PC-9 (cell line): ENCODE measurements at regions not wholly inside any gene's neighbourhood (a gene's known extent, or its start where the extent isn't known, plus 50 kb on each side); places are given as distances from the start of the nearest gene placed in this dataset.

ENCODE experiments used
- BruUV-seq: library from RNA; stranded (reverse); fragments of 400-500 nt; replicated peaks from 2 replicates; lab custom pipeline; 2021; lab: Mats Ljungman, UMichigan
- CTCF ChIA-PET: fragments of 300-600 bp; sonication (Branson Sonifier 250); formaldehyde crosslinking; loops from one replicate; lab custom pipeline; 2022; ENCODE audit warnings: antibody characterized with exemption; lab: Charles Lee
- POLR2A ChIA-PET: fragments of 300-600 bp; sonication (Branson Sonifier 250); formaldehyde crosslinking; loops from one replicate; lab custom pipeline; 2022; ENCODE audit warnings: antibody characterized with exemption; ENCODE audit not compliant: unreplicated experiment; lab: Charles Lee
- DNase-seq, 2 experiments: peaks; one replicate each; pipeline versions ENCODE4 v3.0.0 to v3.0.0-alpha.2; 2015 to 2022; ENCODE audit warnings: mixed read lengths in 1 of 2
- H2AFZ ChIP-seq: fragments of 200-600 bp; sonication (generic); 2 replicates; pipeline ENCODE4 v1.8.1; 2017; ENCODE audit warnings: antibody characterized with exemption
- H3F3A ChIP-seq: fragments of 200-600 bp; sonication (generic); 2 replicates; pipeline ENCODE4 v1.8.1; 2017; ENCODE audit warnings: antibody characterized with exemption, mild to moderate bottlenecking, low read depth; ENCODE audit not compliant: insufficient read depth
- H3K27ac ChIP-seq: fragments of 200-600 bp; sonication (generic); 2 replicates; pipeline ENCODE4 v1.6.1; 2016; ENCODE audit warnings: mixed run types
- H3K27me3 ChIP-seq: fragments of 200-600 bp; sonication (generic); 2 replicates; pipeline ENCODE4 v1.6.1; 2016; ENCODE audit warnings: low read depth, mixed run types; ENCODE audit not compliant: insufficient read depth
- H3K36me3 ChIP-seq: fragments of 200-600 bp; sonication (generic); 2 replicates; pipeline ENCODE4 v1.6.1; 2016; ENCODE audit warnings: low read depth, mixed run types
- H3K4me1 ChIP-seq: fragments of 200-600 bp; sonication (generic); replicated peaks from 2 replicates; pipeline ENCODE4 v1.6.1; 2016; ENCODE audit warnings: mixed run types; ENCODE audit not compliant: insufficient read depth
- H3K4me2 ChIP-seq: fragments of 200-600 bp; sonication (generic); 2 replicates; pipeline ENCODE4 v1.6.1; 2017; ENCODE audit warnings: mixed run types
- H3K4me3 ChIP-seq: fragments of 200-600 bp; sonication (generic); 2 replicates; pipeline ENCODE4 v1.6.1; 2016; ENCODE audit warnings: mixed run types
- H3K79me2 ChIP-seq: fragments of 200-600 bp; sonication (generic); 2 replicates; pipeline ENCODE4 v1.6.1; 2017; ENCODE audit warnings: low read depth, mixed run types
- H3K9me2 ChIP-seq: fragments of 200-600 bp; sonication (generic); 2 replicates; pipeline ENCODE4 v1.8.1; 2017; ENCODE audit warnings: mild to moderate bottlenecking; ENCODE audit not compliant: insufficient read depth
- H3K9me3 ChIP-seq: fragments of 200-600 bp; sonication (generic); 2 replicates; pipeline ENCODE4 v1.8.1; 2016; ENCODE audit warnings: low read depth; ENCODE audit not compliant: insufficient read depth
- H4K20me1 ChIP-seq: fragments of 200-600 bp; sonication (generic); 2 replicates; pipeline ENCODE4 v1.8.1; 2017; ENCODE audit not compliant: insufficient read depth
- EZH2 ChIP-seq: fragments of 200-600 bp; sonication (generic); IDR thresholded peaks from 2 replicates; pipeline ENCODE4 v1.8.0; 2017; ENCODE audit warnings: antibody characterized with exemption, low read depth
- intact Hi-C: fragments of 100-400 bp; cut with micrococcal nuclease; formaldehyde crosslinking; loops from one replicate; pipeline ENCODE4 v1.10.0; 2022; ENCODE audit not compliant: unreplicated experiment
- TF ChIP-seq, protein P1 (sequence below): fragments of 200-600 bp; sonication (generic); conservative IDR thresholded peaks from 2 replicates; pipeline ENCODE4 v1.6.1; 2017; ENCODE audit warnings: mixed run types, antibody characterized with exemption, mild to moderate bottlenecking, moderate library complexity

DNA sequence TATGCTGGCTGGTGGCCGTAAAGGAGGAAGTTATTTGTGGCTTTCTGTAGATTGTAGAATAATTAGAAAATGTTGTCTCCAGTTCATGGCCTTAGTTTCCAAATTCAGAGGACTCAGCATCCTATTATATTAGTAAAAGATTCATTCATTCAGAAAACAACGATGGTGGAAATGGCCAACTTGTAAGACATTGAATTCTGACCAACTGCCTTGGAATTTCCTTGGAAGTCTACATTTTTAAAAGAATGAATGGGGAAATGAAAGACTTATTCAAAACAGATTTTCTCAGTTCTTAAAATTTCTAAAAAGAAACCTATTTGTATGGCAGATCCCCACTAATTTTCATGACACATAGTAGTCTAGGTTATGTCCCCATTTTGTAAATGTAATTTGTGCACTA, 561.5 kb downstream of the ANKRD50 start:
- H3K4me3 ChIP-seq = no peak overlapping the region
- no peak overlapping the region for H2AFZ ChIP-seq
- H3K36me3 ChIP-seq = no peaks in the 10 kb centered on the region
- no peaks in the 10 kb centered on the region for H3K27me3 ChIP-seq
- TF ChIP-seq EZH2 = no peak
- TF ChIP-seq, protein P1, sequence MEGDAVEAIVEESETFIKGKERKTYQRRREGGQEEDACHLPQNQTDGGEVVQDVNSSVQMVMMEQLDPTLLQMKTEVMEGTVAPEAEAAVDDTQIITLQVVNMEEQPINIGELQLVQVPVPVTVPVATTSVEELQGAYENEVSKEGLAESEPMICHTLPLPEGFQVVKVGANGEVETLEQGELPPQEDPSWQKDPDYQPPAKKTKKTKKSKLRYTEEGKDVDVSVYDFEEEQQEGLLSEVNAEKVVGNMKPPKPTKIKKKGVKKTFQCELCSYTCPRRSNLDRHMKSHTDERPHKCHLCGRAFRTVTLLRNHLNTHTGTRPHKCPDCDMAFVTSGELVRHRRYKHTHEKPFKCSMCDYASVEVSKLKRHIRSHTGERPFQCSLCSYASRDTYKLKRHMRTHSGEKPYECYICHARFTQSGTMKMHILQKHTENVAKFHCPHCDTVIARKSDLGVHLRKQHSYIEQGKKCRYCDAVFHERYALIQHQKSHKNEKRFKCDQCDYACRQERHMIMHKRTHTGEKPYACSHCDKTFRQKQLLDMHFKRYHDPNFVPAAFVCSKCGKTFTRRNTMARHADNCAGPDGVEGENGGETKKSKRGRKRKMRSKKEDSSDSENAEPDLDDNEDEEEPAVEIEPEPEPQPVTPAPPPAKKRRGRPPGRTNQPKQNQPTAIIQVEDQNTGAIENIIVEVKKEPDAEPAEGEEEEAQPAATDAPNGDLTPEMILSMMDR = no peak
- H4K20me1 ChIP-seq = no peaks in the 10 kb centered on the region
- POLR2A ChIA-PET = no interaction called here
- CTCF ChIA-PET = no interaction called here
- intact Hi-C loops = no loop called here
- no TSS peak for BruUV-seq
- no peaks in the 10 kb centered on the region for H3K9me2 ChIP-seq
- no peak overlapping the region for H3K27ac ChIP-seq
- H3K79me2 ChIP-seq = no peaks in the 10 kb centered on the region
- no peak overlapping the region for H3K4me2 ChIP-seq
- no peaks in the 10 kb centered on the region for H3K9me3 ChIP-seq
- DNase-seq = no peak
- H3F3A ChIP-seq = no peaks in the 10 kb centered on the region
- H3K4me1 ChIP-seq = no peaks in the 10 kb centered on the region

DNA sequence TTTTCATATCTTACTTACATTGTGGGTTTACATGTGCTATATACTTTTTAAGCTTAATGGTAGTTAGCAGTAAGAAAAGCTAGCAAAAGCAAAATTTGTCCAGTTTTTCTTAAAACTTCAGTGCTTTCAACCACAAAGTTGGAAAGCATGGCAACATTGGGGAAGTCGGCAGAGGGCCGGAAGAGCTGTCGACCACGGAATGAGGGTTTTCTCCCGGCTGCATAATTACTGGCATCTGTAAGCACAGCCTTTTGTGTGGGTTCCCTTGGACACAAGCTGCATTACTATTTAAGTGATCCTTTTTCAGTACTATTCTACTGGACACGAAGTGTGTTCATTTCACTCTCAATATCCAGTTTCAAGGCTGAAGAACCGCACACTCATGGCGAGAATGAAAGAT, 560.4 kb downstream of the ANKRD50 start:
- Histone ChIP-seq H3K36me3 (no peaks in the 10 kb centered on the region), H3K4me2 (no peak overlapping the region), H3K9me3 (no peaks in the 10 kb centered on the region), H3K4me1 (no peaks in the 10 kb centered on the region), H3K27me3 (no peaks in the 10 kb centered on the region), H3K9me2 (no peaks in the 10 kb centered on the region), H3K4me3 (no peak overlapping the region), H4K20me1 (no peaks in the 10 kb centered on the region), H2AFZ (no peak overlapping the region), H3K79me2 (no peaks in the 10 kb centered on the region), H3K27ac (no peak overlapping the region), H3F3A (no peaks in the 10 kb centered on the region)
- TF ChIP-seq, protein P1 = no peak
- no peak for TF ChIP-seq EZH2
- BruUV-seq = no TSS peak
- ChIA-PET CTCF (no interaction called here), POLR2A (interaction anchor here (0.5 kb wide), 1 partner anchor 166 kb away, joined by 6 read pairs; no protein-coding TSS in a partner anchor)
- intact Hi-C loops = no loop called here
- no peak for DNase-seq

DNA sequence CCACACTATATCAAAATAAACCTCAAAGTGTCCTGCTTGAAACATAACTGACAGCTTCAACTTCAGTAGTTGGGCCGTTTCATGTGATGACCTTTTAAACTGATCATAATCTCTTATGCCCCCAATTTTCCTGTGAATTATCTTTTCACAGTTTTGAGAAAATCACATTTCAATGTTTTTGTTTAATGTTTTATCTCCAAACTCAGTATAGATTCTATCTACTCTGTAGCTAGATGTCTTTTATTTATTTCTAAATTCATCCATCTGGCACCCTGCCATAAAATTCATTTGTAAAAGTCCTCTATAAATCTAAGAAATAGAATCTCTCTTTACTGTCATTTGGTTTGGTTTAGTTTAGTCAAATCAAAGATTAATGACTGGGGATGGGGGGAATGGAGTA, 557.3 kb downstream of the ANKRD50 start:
- Histone ChIP-seq H2AFZ (no peak overlapping the region), H3F3A (no peaks in the 10 kb centered on the region), H4K20me1 (no peaks in the 10 kb centered on the region), H3K9me2 (no peaks in the 10 kb centered on the region), H3K79me2 (no peaks in the 10 kb centered on the region), H3K27ac (no peak overlapping the region), H3K27me3 (no peaks in the 10 kb centered on the region), H3K4me2 (no peak overlapping the region), H3K4me1 (no peaks in the 10 kb centered on the region), H3K9me3 (no peaks in the 10 kb centered on the region; the same call in 1 of the 2 replicates), H3K4me3 (no peak overlapping the region), H3K36me3 (no peaks in the 10 kb centered on the region)
- intact Hi-C loops = no loop called here
- BruUV-seq = no TSS peak
- no peak for DNase-seq
- POLR2A ChIA-PET = no interaction called here
- CTCF ChIA-PET = no interaction called here
- no peak for TF ChIP-seq EZH2
- TF ChIP-seq, protein P1 = no peak
